OCI-LY3 (cell line): ENCODE measurements at regions not wholly inside any gene's neighbourhood (a gene's known extent, or its start where the extent isn't known, plus 50 kb on each side); places are given as distances from the start of the nearest gene placed in this dataset.

Experiments
- H2AFZ ChIP-seq: fragments of 200-600, 300-600 bp; shearing (Covaris generic); 2 replicates; pipeline ENCODE4 v1.6.0; 2014; ENCODE audit warnings: antibody characterized with exemption, low read depth, low read length
- H3K27ac ChIP-seq: fragments of 200-600, 300-600 bp; sonication (generic); 2 replicates; pipeline ENCODE4 v1.5.1; 2014; ENCODE audit warnings: mild to moderate bottlenecking, low read length, moderate library complexity, mixed read lengths
- H3K27me3 ChIP-seq: fragments of 200-600, 300-600 bp; sonication (generic); 2 replicates; pipeline ENCODE4 v1.6.1; 2014; ENCODE audit warnings: low read depth, low read length, mixed read lengths
- H3K36me3 ChIP-seq: fragments of 200-600, 300-600 bp; sonication (generic); replicated peaks from 2 replicates; pipeline ENCODE3; 2014; ENCODE audit warnings: low read depth, low read length, mixed read lengths
- H3K4me1 ChIP-seq: fragments of 300-600, 200-600 bp; sonication (generic); 2 replicates; pipeline ENCODE4 v1.6.1; 2014; ENCODE audit warnings: low read length, mixed read lengths
- H3K4me2 ChIP-seq: fragments of 200-600, 300-600 bp; sonication (generic); 2 replicates; pipeline ENCODE4 v1.6.1; 2014; ENCODE audit warnings: low read length, mixed read lengths
- H3K4me3 ChIP-seq: fragments of 300-600, 200-600 bp; sonication (generic); 2 replicates; pipeline ENCODE4 v1.5.1; 2014; ENCODE audit warnings: antibody characterized with exemption, mild to moderate bottlenecking, low read length, moderate library complexity
- H3K79me2 ChIP-seq: fragments of 300-600, 200-600 bp; shearing (Covaris generic); 2 replicates; pipeline ENCODE4 v1.6.1; 2014; ENCODE audit warnings: mild to moderate bottlenecking, low read length, mixed read lengths
- H3K9ac ChIP-seq: fragments of 300-600, 200-600 bp; shearing (Covaris generic); 2 replicates; pipeline ENCODE4 v1.6.0; 2014; ENCODE audit warnings: mild to moderate bottlenecking, low read length, moderate library complexity
- H3K9me3 ChIP-seq: fragments of 200-600, 300-600 bp; shearing (Covaris generic); 2 replicates; pipeline ENCODE4 v1.6.1; 2014; ENCODE audit warnings: low read length, mixed read lengths; ENCODE audit not compliant: insufficient read depth
- H4K20me1 ChIP-seq: fragments of 200-600, 300-600 bp; sonication (generic); 2 replicates; pipeline ENCODE4 v1.6.1; 2016; ENCODE audit warnings: low read length, mixed read lengths; ENCODE audit not compliant: insufficient read depth
- CTCF ChIP-seq: fragments of 200-600, 300-600 bp; sonication (generic); IDR thresholded peaks from 2 replicates; pipeline ENCODE4 v1.5.1; 2014; ENCODE audit warnings: antibody characterized with exemption, low read length, low read depth
- EZH2phosphoT487 ChIP-seq: fragments of 200-600 bp; shearing (Covaris generic); IDR thresholded peaks from 2 replicates; pipeline ENCODE4 v1.6.1; 2018; ENCODE audit warnings: antibody characterized with exemption, mixed run types, low read depth

GRCh38 chr12:28948685-28949084 lies 200.4 kb upstream of the FAR2 start:
- Histone ChIP-seq H3K9ac (no peak overlapping the region), H3K4me1 (no peaks in the 10 kb centered on the region), H3K9me3 (no peaks in the 10 kb centered on the region), H3K4me2 (no peak overlapping the region), H2AFZ (no peak overlapping the region), H3K36me3 (no peaks in the 10 kb centered on the region), H4K20me1 (no peaks in the 10 kb centered on the region), H3K27me3 (no peaks in the 10 kb centered on the region), H3K27ac (no peak overlapping the region), H3K79me2 (no peaks in the 10 kb centered on the region), H3K4me3 (no peak overlapping the region)
- TF ChIP-seq CTCF = no peak
- no peak for TF ChIP-seq EZH2phosphoT487

GRCh38 chr12:28949184-28949583 lies 199.9 kb upstream of the FAR2 start:
- no peak overlapping the region for H3K4me3 ChIP-seq
- no peak overlapping the region for H3K4me2 ChIP-seq
- no peaks in the 10 kb centered on the region for H4K20me1 ChIP-seq
- TF ChIP-seq EZH2phosphoT487 (no peak), CTCF (no peak)
- H3K9me3 ChIP-seq = no peaks in the 10 kb centered on the region
- H3K9ac ChIP-seq = no peak overlapping the region
- H3K4me1 ChIP-seq = no peaks in the 10 kb centered on the region
- no peak overlapping the region for H2AFZ ChIP-seq
- H3K27ac ChIP-seq = no peak overlapping the region
- H3K79me2 ChIP-seq = no peaks in the 10 kb centered on the region
- no peaks in the 10 kb centered on the region for H3K27me3 ChIP-seq
- no peaks in the 10 kb centered on the region for H3K36me3 ChIP-seq

GRCh38 chr12:28950049-28950448 lies 199.0 kb upstream of the FAR2 start:
- Histone ChIP-seq H3K4me3 (no peak overlapping the region), H3K36me3 (no peaks in the 10 kb centered on the region), H3K9me3 (no peaks in the 10 kb centered on the region), H3K27ac (no peak overlapping the region), H4K20me1 (no peaks in the 10 kb centered on the region), H3K4me2 (no peak overlapping the region), H3K9ac (no peak overlapping the region), H3K4me1 (no peaks in the 10 kb centered on the region), H3K79me2 (no peaks in the 10 kb centered on the region), H2AFZ (no peak overlapping the region), H3K27me3 (no peaks in the 10 kb centered on the region)
- TF ChIP-seq EZH2phosphoT487 (no peak), CTCF (no peak)

- Histone ChIP-seq H3K36me3 (no peaks in the 10 kb centered on the region), H3K9ac (no peak overlapping the region), H3K27me3 (no peaks in the 10 kb centered on the region), H3K79me2 (no peaks in the 10 kb centered on the region), H2AFZ (no peak overlapping the region), H3K4me1 (no peaks in the 10 kb centered on the region), H3K4me3 (no peak overlapping the region), H3K4me2 (no peak overlapping the region), H3K27ac (no peak overlapping the region), H3K9me3 (no peaks in the 10 kb centered on the region), H4K20me1 (no peaks in the 10 kb centered on the region)
- TF ChIP-seq CTCF (no peak), EZH2phosphoT487 (no peak)
Measured at GRCh38 chr12:28951935-28952334, 197.1 kb upstream of the FAR2 start.
